ENCODE measurements at regions not wholly inside any gene's neighbourhood (a gene's known extent, or its start where the extent isn't known, plus 50 kb on each side); places are given as distances from the start of the nearest gene placed in this dataset.

GRCh38 chr4:126838941-126839679 is 793.6 kb upstream of the INTU start:
- no peak for DNase-seq (ENCODE audit: low read depth in 2 of 2)

- DNase-seq (ENCODE audit: low read depth in 2 of 2), result no peak
Measured at GRCh38 chr4:126843492-126844067, 789.2 kb upstream of the INTU start.

GRCh38 chr4:126850286-126850685 is 782.5 kb upstream of the INTU start:
- DNase-seq (ENCODE audit: low read depth in 2 of 2), result no peak

GRCh38 chr4:126851391-126851790 is 781.4 kb upstream of the INTU start:
- no peak for DNase-seq (ENCODE audit: low read depth in 2 of 2)

GRCh38 chr4:126853715-126854114 is 779.0 kb upstream of the INTU start:
- no peak for DNase-seq (ENCODE audit: low read depth in 2 of 2)

GRCh38 chr4:126856906-126857305 is 775.9 kb upstream of the INTU start:
- no peak for DNase-seq (ENCODE audit: low read depth in 2 of 2)

- DNase-seq (ENCODE audit: low read depth in 2 of 2), result no peak
Measured at GRCh38 chr4:126859314-126859713, 773.4 kb upstream of the INTU start.

GRCh38 chr4:126859872-126860271 is 772.9 kb upstream of the INTU start:
- no peak for DNase-seq (ENCODE audit: low read depth in 2 of 2)

GRCh38 chr4:126860308-126860707 is 772.4 kb upstream of the INTU start:
- no peak for DNase-seq (ENCODE audit: low read depth in 2 of 2)

- no peak for DNase-seq (ENCODE audit: low read depth in 2 of 2)
Measured at GRCh38 chr4:126869967-126870366, 762.8 kb upstream of the INTU start.

- no peak for DNase-seq (ENCODE audit: low read depth in 2 of 2)
Measured at GRCh38 chr4:126871810-126872209, 760.9 kb upstream of the INTU start.

GRCh38 chr4:126874533-126874932 is 758.2 kb upstream of the INTU start:
- no peak for DNase-seq (ENCODE audit: low read depth in 2 of 2)

GRCh38 chr4:126888968-126889367 is 743.8 kb upstream of the INTU start:
- no peak for DNase-seq (ENCODE audit: low read depth in 2 of 2)

- no peak for DNase-seq (ENCODE audit: low read depth in 2 of 2)
Measured at GRCh38 chr4:126890383-126890782, 742.4 kb upstream of the INTU start.

- DNase-seq (ENCODE audit: low read depth in 2 of 2), result no peak
Measured at GRCh38 chr4:126890994-126891393, 741.8 kb upstream of the INTU start.

- DNase-seq (ENCODE audit: low read depth in 2 of 2), result no peak
Measured at GRCh38 chr4:126894963-126895362, 737.8 kb upstream of the INTU start.

GRCh38 chr4:126895988-126896570 is 736.7 kb upstream of the INTU start:
- DNase-seq (ENCODE audit: low read depth in 2 of 2), result no peak

GRCh38 chr4:126897038-126897437 is 735.7 kb upstream of the INTU start:
- no peak for DNase-seq (ENCODE audit: low read depth in 2 of 2)

GRCh38 chr4:126898815-126899214 is 733.9 kb upstream of the INTU start:
- no peak for DNase-seq (ENCODE audit: low read depth in 2 of 2)

- no peak for DNase-seq (ENCODE audit: low read depth in 2 of 2)
Measured at GRCh38 chr4:126899331-126899801, 733.4 kb upstream of the INTU start.

GRCh38 chr4:126906466-126906865 is 726.3 kb upstream of the INTU start:
- DNase-seq (ENCODE audit: low read depth in 2 of 2), result no peak

GRCh38 chr4:126907389-126907788 is 725.4 kb upstream of the INTU start:
- DNase-seq (ENCODE audit: low read depth in 2 of 2), result no peak

- no peak for DNase-seq (ENCODE audit: low read depth in 2 of 2)
Measured at GRCh38 chr4:126916049-126916625, 716.6 kb upstream of the INTU start.
